ENCODE measurements at regions not wholly inside any gene's neighbourhood (a gene's known extent, or its start where the extent isn't known, plus 50 kb on each side); places are given as distances from the start of the nearest gene placed in this dataset.
"Not testable (repeated sequence)": the region's sequence is repeated elsewhere in the genome, so short reads cannot be mapped to it uniquely, and the experiment has no call there.

DNA sequence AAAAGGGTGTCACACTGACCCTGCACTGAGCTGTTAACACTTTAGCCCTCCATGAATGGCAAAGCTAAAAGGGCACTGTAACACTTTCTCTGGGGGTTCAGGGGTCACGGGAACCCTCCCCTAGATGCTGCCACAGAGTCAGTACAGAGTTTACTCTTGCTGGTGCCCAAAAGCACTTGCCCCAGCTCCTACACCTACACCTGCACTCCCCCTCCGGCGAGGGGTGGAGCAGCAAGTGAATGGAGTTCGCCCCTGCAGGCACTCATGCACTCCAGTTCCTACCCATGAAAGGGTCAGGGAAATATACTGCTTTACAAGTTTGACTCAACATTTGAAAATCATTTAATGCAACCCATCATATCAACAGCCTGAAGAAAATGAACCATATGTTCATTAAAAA, 355.7 kb upstream of the SPATA31A3 start:
- TF ChIP-seq, protein P1, sequence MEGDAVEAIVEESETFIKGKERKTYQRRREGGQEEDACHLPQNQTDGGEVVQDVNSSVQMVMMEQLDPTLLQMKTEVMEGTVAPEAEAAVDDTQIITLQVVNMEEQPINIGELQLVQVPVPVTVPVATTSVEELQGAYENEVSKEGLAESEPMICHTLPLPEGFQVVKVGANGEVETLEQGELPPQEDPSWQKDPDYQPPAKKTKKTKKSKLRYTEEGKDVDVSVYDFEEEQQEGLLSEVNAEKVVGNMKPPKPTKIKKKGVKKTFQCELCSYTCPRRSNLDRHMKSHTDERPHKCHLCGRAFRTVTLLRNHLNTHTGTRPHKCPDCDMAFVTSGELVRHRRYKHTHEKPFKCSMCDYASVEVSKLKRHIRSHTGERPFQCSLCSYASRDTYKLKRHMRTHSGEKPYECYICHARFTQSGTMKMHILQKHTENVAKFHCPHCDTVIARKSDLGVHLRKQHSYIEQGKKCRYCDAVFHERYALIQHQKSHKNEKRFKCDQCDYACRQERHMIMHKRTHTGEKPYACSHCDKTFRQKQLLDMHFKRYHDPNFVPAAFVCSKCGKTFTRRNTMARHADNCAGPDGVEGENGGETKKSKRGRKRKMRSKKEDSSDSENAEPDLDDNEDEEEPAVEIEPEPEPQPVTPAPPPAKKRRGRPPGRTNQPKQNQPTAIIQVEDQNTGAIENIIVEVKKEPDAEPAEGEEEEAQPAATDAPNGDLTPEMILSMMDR (IDR thresholded peaks at IDR 0.05): not testable (repeated sequence)
- not testable (repeated sequence) for TF ChIP-seq POLR2A (IDR thresholded peaks at IDR 0.05)
